D341Med (cell line): ENCODE measurements at regions not wholly inside any gene's neighbourhood (a gene's known extent, or its start where the extent isn't known, plus 50 kb on each side); places are given as distances from the start of the nearest gene placed in this dataset.

ENCODE experiments used
- DNase-seq: peaks from one replicate; pipeline ENCODE4 v3.0.0; 2012; ENCODE audit warnings: low spot score

DNA sequence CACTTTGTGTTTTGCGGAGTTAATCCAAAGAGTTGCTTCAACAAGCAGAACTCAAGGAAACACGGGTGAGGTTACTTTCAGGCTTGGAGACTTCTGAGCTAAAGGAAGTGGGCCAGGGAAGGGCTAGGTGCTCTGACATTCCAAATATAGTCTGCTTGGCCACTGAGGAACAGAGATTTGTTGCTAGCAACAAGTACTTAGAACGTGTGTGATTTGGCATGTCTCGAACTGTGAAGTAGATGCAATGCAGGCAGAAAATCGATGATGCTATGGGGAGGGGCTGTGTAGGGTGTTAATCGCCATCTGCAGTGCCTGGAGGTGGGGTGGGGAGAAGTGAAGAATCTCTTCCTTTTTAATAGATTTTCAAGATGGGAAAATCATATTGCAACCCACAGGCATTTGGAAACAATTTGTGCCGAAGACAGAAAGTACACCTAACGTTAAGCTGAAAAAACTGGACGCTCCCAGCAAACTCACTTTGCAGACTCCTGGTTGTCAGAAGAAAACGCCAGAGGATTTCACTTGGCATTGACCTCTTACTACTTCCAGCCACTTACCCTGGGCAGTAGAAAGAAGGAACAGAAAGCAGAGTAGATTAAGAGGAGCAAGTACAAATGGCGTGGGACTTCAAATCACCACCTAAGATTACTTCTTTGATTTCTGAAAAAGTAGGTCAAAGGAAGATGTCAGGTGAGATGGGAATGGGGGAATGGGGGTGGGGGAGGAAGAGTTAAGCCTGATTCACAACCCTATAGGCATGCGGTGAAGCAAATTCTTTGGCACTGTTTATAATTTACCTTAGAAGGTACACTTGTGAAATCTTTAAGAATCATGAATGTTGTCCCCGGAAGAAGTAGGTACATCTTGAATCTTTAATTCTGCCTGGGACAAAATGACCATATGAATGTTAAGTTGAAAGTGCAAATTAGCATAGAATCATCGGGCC, 314.1 kb downstream of the CD83 start:
- no peak for DNase-seq

- no peak for DNase-seq
Measured at GRCh38 chr6:14434916-14435690, 317.5 kb downstream of the CD83 start.

DNA sequence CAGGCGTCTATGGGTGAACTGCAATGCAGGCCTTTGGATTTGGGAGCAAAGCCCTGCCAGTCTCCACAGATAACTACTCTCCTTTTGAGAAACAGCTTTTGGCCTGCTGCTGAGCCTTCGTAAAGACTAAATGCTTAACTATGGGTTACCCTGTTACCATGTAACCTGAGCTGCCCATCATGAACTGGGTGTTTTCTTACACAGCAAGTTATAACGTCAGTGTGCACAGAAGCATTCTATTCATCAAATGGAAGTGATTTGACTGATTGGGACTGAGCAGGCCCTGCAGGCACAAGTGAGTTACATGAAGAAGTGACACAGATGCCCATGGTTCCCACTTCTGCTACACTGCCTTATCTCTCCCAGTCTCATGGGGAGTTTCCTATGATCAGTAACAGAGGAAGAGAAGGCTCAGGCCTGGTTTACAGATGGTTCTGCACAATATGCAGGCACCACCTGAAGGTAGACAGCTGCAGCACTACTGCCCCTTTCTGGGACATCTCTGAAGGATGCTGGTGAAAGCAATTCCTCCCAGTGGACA, 319.1 kb downstream of the CD83 start:
- DNase-seq, result no peak

DNA sequence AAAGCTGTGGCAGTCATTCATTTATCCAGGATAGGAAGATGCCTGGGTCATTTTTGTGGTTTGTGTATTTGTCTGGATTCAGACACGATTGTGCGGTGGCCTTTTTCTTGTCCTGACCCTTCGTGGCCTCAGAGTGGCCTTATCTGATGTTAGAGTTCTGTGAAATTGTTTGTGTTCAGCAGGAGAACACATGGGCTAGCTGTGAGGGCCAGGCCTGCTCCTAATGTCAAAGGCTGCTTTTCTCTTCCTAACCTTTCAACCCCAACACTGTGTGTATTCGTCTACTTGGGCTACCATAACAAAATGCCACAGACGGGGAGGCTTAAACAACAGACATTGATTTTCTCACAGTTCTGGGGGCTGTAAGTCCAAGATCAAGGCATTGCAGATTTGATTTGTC, 321.8 kb downstream of the CD83 start:
- no peak for DNase-seq

GRCh38 chr6:14440215-14440910, 322.8 kb downstream of the CD83 start:
- no peak for DNase-seq

GRCh38 chr6:14440940-14441781, 323.6 kb downstream of the CD83 start:
- no peak for DNase-seq

- DNase-seq, result no peak
Measured at GRCh38 chr6:14442242-14442641, 324.7 kb downstream of the CD83 start.

DNA sequence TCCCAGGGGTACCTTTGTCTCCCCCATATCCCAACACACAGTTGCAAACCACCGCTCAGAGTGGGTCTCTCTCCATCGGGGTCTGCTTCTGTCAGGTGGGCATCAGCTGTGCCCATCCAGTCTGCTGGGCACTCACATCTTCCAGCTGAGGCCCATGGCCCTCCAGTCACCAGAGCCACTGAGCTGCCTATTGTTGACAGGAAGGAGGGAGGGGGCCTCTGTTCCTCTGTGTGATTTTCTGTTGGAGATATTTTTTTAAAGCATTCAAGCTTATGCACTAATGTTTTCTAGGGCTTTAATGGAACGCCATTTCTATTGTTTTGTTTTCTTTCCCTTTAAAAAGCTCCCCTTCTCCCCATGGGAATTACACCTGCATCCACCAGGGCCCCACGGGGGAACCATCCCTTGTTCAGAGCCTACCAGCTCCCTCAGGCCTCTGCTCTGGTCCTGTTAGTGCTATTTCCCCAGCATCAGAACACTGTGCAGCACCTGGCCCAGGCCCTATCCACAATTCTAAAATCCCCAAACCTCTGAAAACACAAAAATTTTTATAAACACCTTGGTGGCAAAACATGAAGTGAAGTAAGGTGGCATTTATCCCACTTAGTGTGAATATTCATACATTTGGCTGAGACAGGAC, 326.2 kb downstream of the CD83 start:
- DNase-seq, result no peak

GRCh38 chr6:14444295-14444972, 326.9 kb downstream of the CD83 start:
- DNase-seq, result no peak

- DNase-seq, result no peak
Measured at GRCh38 chr6:14447240-14447639, 329.7 kb downstream of the CD83 start.

- no peak for DNase-seq
Measured at GRCh38 chr6:14448246-14448645, 330.7 kb downstream of the CD83 start.

- DNase-seq, result no peak
Measured at GRCh38 chr6:14450133-14450504, 332.5 kb downstream of the CD83 start.

DNA sequence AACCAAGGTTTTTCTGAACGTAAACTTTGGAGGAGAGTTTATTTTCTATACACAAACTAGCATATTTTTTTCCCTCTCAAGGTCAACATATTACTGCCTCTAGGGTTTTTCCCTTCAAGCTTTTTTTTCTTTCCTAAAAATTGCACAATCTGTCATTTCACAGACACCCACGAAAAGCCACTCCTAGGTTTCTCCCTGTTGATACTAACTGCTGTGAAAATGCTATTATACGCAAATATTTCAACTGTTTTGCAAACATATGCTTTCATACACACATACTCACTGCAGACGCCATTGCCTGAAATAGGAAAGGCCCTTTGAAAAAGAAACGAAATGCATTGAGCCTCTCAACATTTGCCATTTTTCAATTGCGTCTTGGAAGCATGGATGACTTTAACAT, 333.0 kb downstream of the CD83 start:
- DNase-seq, result no peak

- DNase-seq, result no peak
Measured at GRCh38 chr6:14451594-14452374, 334.2 kb downstream of the CD83 start.

DNA sequence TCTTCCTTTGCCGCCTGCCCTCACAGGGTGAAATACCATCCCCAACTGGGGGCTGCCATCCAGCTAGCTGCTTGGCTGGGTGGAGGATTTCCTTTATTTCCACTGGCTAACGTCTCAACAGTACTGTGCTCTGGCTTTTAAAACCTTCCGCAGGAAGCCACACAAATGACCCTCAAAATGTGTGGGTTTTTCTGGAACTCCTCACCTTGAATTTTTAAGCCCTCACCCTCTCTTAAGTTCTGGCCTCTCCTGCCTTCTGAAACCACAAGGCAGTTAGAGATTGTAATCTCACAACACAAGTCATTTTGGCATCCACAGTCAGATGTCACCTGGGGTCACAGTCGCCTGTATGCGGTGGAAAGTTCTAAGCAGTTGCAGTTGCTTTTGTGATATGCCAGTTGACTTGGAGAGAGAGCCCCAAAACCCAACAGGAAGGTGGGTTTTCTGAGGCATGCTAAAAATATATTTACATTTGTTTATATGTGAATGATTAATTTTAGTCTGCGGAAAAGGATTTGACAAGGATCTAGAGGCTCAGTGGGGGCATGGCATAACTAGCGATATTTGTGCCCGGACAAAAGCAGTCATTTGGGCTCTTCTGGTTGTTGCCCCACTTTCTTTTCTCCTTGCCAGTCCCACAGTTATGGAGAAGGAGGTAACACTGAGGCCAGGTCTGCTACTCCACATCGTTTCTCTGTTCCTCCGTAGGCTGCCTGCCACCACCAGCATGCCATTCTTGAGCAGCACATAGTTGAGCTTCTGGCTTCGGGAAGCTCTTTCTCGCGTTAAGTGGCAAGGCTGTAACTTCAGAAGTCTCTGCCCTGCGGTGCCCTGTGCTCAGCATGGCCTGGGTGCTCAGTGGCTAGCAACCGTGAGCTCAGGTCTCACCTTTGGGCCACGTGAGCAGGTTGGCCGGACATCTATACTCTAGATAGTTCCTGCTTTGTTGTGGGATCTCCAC, 335.3 kb downstream of the CD83 start:
- no peak for DNase-seq

- no peak for DNase-seq
Measured at GRCh38 chr6:14453712-14454472, 336.3 kb downstream of the CD83 start.

DNA sequence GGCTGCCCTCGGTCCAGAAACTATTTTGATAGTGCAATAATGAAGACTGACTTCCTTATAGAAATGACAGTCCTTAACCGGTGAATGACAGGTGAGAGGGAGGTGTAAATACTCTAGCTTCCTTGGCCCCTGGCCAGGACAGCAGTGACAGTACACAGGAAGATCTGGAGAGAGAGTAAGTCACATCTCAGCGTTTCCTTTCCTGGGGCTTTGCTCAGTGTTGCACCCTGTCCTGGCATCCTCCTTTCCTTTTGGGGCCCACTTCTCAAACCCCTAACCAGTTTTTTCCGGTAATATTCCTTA, 336.9 kb downstream of the CD83 start:
- no peak for DNase-seq

DNA sequence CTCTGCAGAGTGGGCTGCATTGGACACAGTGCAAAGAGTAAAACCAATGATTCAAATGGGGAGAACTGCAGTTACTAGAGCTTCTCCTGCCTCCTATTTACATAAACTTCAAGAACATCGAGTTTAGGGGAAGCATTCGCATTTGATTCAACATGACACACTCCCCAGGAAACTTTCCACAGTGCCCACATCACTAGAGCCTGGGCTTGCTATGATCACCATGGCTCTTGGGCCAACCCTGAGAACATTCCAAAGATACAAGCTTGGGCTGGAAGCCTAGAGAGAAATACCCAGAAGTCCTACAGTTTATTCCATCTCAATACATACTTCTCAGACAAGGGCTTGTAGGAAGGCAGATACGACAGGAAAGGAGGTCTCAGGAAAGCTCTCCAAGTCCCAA, 337.9 kb downstream of the CD83 start:
- DNase-seq, result no peak
